ENCODE measurements at regions not wholly inside any gene's neighbourhood (a gene's known extent, or its start where the extent isn't known, plus 50 kb on each side); places are given as distances from the start of the nearest gene placed in this dataset.
A peak's percentile ranks its signal among the peaks of the same experiment; 100 is the strongest.

DNA sequence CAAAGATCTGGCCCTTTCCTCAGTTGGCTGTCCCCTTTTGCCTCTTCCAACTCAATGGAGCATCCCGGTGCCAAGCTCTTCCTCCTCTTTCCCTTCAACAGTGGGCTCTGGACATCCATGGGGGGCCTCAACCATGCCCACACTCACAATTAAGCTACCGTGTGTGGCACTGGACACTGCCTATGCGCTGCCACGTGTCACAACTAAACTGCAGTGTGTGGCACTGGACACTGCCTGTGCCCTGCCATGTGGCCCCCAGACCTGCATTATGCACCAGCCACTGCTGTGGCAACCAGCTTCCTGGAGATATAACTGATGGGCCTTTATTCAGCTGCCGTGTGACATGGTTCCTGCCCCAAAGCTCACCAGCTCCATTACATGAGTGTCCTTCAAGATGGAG lies 179.1 kb downstream of the KCNA5 start:
- H3K9me2 ChIP-seq (ENCODE audit: insufficient read depth), result peaks cover 26% of the 10 kb centered on the region
- H3K4me1 ChIP-seq (ENCODE audit: insufficient read depth), result peaks cover 22% of the 10 kb centered on the region
- no peaks in the 10 kb centered on the region for H3K36me3 ChIP-seq (ENCODE audit: insufficient read depth)
- Mint-ChIP-seq H3K36me3 (ENCODE audit: low read depth) (no peaks in the 10 kb centered on the region), H3K4me3 (no peak overlapping the region), H3K9me3 (no peaks in the 10 kb centered on the region), H3K27me3 (ENCODE audit: insufficient read depth, low read depth, poor library complexity) (peaks cover 6% of the 10 kb centered on the region), H3K4me1 (peaks cover 26% of the 10 kb centered on the region), H3K27ac (no peak overlapping the region)
- H4K20me1 ChIP-seq (replicated peaks; ENCODE audit: insufficient read depth), result no peaks in the 10 kb centered on the region; the same call in 1 of the 2 replicates
- no peak overlapping the region for H3K27ac ChIP-seq (ENCODE audit: low read depth)
- TF ChIP-seq, protein P1, sequence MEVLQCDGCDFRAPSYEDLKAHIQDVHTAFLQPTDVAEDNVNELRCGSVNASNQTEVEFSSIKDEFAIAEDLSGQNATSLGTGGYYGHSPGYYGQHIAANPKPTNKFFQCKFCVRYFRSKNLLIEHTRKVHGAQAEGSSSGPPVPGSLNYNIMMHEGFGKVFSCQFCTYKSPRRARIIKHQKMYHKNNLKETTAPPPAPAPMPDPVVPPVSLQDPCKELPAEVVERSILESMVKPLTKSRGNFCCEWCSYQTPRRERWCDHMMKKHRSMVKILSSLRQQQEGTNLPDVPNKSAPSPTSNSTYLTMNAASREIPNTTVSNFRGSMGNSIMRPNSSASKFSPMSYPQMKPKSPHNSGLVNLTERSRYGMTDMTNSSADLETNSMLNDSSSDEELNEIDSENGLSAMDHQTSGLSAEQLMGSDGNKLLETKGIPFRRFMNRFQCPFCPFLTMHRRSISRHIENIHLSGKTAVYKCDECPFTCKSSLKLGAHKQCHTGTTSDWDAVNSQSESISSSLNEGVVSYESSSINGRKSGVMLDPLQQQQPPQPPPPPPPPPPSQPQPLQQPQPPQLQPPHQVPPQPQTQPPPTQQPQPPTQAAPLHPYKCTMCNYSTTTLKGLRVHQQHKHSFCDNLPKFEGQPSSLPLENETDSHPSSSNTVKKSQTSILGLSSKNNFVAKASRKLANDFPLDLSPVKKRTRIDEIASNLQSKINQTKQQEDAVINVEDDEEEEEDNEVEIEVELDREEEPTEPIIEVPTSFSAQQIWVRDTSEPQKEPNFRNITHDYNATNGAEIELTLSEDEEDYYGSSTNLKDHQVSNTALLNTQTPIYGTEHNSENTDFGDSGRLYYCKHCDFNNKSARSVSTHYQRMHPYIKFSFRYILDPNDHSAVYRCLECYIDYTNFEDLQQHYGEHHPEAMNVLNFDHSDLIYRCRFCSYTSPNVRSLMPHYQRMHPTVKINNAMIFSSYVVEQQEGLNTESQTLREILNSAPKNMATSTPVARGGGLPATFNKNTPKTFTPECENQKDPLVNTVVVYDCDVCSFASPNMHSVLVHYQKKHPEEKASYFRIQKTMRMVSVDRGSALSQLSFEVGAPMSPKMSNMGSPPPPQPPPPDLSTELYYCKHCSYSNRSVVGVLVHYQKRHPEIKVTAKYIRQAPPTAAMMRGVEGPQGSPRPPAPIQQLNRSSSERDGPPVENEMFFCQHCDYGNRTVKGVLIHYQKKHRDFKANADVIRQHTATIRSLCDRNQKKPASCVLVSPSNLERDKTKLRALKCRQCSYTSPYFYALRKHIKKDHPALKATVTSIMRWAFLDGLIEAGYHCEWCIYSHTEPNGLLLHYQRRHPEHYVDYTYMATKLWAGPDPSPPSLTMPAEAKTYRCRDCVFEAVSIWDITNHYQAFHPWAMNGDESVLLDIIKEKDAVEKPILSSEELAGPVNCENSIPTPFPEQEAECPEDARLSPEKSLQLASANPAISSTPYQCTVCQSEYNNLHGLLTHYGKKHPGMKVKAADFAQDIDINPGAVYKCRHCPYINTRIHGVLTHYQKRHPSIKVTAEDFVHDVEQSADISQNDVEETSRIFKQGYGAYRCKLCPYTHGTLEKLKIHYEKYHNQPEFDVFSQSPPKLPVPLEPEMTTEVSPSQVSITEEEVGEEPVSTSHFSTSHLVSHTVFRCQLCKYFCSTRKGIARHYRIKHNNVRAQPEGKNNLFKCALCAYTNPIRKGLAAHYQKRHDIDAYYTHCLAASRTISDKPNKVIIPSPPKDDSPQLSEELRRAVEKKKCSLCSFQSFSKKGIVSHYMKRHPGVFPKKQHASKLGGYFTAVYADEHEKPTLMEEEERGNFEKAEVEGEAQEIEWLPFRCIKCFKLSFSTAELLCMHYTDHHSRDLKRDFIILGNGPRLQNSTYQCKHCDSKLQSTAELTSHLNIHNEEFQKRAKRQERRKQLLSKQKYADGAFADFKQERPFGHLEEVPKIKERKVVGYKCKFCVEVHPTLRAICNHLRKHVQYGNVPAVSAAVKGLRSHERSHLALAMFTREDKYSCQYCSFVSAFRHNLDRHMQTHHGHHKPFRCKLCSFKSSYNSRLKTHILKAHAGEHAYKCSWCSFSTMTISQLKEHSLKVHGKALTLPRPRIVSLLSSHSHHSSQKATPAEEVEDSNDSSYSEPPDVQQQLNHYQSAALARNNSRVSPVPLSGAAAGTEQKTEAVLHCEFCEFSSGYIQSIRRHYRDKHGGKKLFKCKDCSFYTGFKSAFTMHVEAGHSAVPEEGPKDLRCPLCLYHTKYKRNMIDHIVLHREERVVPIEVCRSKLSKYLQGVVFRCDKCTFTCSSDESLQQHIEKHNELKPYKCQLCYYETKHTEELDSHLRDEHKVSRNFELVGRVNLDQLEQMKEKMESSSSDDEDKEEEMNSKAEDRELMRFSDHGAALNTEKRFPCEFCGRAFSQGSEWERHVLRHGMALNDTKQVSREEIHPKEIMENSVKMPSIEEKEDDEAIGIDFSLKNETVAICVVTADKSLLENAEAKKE (CRISPR knock-in tag; IDR thresholded peaks at IDR 0.05), result no peak
- TF ChIP-seq, protein P2, sequence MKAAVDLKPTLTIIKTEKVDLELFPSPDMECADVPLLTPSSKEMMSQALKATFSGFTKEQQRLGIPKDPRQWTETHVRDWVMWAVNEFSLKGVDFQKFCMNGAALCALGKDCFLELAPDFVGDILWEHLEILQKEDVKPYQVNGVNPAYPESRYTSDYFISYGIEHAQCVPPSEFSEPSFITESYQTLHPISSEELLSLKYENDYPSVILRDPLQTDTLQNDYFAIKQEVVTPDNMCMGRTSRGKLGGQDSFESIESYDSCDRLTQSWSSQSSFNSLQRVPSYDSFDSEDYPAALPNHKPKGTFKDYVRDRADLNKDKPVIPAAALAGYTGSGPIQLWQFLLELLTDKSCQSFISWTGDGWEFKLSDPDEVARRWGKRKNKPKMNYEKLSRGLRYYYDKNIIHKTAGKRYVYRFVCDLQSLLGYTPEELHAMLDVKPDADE (IDR thresholded peaks at IDR 0.05), result no peak
- no peak for TF ChIP-seq NANOG (IDR thresholded peaks at IDR 0.05; ENCODE audit: borderline replicate concordance)
- no peaks in the 10 kb centered on the region for H3K79me2 ChIP-seq (replicated peaks; ENCODE audit: insufficient read depth)
- no peak for DNase-seq (ENCODE audit: low spot score)
- no peak overlapping the region for H3K4me3 ChIP-seq
- no peak overlapping the region for H2AFZ ChIP-seq
- H3K4me2 ChIP-seq, result 0 out of 2 replicates have a peak overlapping the region, but pooled peaks have one; percentile 57
- ATAC-seq, result no peak
- no peaks in the 10 kb centered on the region for H3F3A ChIP-seq (replicated peaks; ENCODE audit: low read depth)
- H3K27me3 ChIP-seq (ENCODE audit: insufficient read depth), result peaks cover 4% of the 10 kb centered on the region; the same call in 1 of the 2 replicates

DNA sequence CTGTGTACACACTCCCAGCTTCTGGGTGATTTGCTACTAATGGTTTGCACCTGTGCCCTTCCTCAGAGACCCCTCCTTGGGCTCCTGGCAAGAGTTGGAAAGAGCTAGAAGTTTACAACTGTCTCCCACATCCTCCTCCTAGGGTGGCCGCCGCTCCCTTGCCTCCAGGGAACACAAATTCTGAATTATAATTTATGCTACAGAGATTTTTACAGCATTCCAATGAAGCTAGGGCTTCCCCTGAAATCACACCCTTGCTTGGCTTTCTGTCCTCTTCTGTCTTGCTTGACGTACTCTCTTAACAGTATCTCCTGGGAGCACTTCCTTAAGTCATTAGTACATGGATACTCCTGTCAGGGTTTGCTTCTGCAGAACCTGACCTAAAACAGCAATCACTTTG lies 180.2 kb downstream of the KCNA5 start:
- peaks cover 5% of the 10 kb centered on the region; the same call in 2 of the 3 replicates for H3K36me3 Mint-ChIP-seq (ENCODE audit: low read depth)
- Histone ChIP-seq H3K79me2 (replicated peaks; ENCODE audit: insufficient read depth) (no peaks in the 10 kb centered on the region), H3K9me2 (ENCODE audit: insufficient read depth) (peaks cover 27% of the 10 kb centered on the region), H2AFZ (no peak overlapping the region), H3K4me2 (no peak overlapping the region), H4K20me1 (replicated peaks; ENCODE audit: insufficient read depth) (no peaks in the 10 kb centered on the region), H3K27me3 (ENCODE audit: insufficient read depth) (peaks cover 4% of the 10 kb centered on the region; the same call in 1 of the 2 replicates), H3F3A (replicated peaks; ENCODE audit: low read depth) (no peaks in the 10 kb centered on the region), H3K4me3 (no peak overlapping the region), H3K27ac (ENCODE audit: low read depth) (no peak overlapping the region), H3K4me1 (ENCODE audit: insufficient read depth) (peaks cover 22% of the 10 kb centered on the region), H3K36me3 (ENCODE audit: insufficient read depth) (no peaks in the 10 kb centered on the region)
- DNase-seq (ENCODE audit: low spot score), result no peak
- TF ChIP-seq NANOG (IDR thresholded peaks at IDR 0.05; ENCODE audit: borderline replicate concordance) (no peak), ZNF114 (CRISPR knock-in tag; IDR thresholded peaks at IDR 0.05) (no peak), ZNF331 (CRISPR knock-in tag; IDR thresholded peaks at IDR 0.05; ENCODE audit: low read depth) (no peak)
- TF ChIP-seq, protein P3, sequence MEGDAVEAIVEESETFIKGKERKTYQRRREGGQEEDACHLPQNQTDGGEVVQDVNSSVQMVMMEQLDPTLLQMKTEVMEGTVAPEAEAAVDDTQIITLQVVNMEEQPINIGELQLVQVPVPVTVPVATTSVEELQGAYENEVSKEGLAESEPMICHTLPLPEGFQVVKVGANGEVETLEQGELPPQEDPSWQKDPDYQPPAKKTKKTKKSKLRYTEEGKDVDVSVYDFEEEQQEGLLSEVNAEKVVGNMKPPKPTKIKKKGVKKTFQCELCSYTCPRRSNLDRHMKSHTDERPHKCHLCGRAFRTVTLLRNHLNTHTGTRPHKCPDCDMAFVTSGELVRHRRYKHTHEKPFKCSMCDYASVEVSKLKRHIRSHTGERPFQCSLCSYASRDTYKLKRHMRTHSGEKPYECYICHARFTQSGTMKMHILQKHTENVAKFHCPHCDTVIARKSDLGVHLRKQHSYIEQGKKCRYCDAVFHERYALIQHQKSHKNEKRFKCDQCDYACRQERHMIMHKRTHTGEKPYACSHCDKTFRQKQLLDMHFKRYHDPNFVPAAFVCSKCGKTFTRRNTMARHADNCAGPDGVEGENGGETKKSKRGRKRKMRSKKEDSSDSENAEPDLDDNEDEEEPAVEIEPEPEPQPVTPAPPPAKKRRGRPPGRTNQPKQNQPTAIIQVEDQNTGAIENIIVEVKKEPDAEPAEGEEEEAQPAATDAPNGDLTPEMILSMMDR (conservative IDR thresholded peaks at IDR 0.05; ENCODE audit: low read depth in 2 of 2), result no peak
- H3K9me3 Mint-ChIP-seq, result peaks cover 5% of the 10 kb centered on the region
- H3K4me1 Mint-ChIP-seq, result peaks cover 26% of the 10 kb centered on the region
- peaks cover 6% of the 10 kb centered on the region for H3K27me3 Mint-ChIP-seq (ENCODE audit: insufficient read depth, low read depth, poor library complexity)
- ATAC-seq, result no peak
- H3K4me3 Mint-ChIP-seq, result no peak overlapping the region
- H3K27ac Mint-ChIP-seq, result no peak overlapping the region
